ENCODE measurements at regions not wholly inside any gene's neighbourhood (a gene's known extent, or its start where the extent isn't known, plus 50 kb on each side); places are given as distances from the start of the nearest gene placed in this dataset.

- H3K9me3 ChIP-seq (ENCODE audit: insufficient read depth, low read length) = peaks cover 6% of the 10 kb centered on the region; the same call in 1 of the 2 replicates
- H3K9me2 ChIP-seq (replicated peaks; ENCODE audit: insufficient read depth, low read length) = no peaks in the 10 kb centered on the region
- no peaks in the 10 kb centered on the region for H3K36me3 ChIP-seq (ENCODE audit: low read length)
Observed at GRCh38 chr3:99481561-99481960, 156.8 kb upstream of the COL8A1 start.

DNA sequence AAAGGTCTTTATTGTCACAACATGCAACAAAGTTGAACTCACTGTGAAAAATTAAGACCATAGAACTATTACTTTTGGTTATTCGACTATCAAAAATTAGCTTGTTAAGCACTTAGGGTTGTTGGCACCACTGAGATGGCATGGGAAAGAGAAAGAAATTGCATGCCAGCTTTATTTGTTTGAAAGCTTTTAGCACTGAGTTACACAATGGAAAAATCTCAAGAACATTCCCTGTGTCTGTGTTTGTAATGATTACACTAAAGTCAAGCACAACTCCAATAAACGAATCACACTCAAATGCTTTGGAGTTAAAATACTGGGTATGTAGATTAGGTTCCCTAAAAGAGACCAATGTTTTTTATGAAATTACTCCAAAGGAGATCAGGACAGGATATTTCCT, 158.6 kb upstream of the COL8A1 start:
- Histone ChIP-seq H3K9me2 (replicated peaks; ENCODE audit: insufficient read depth, low read length) (no peaks in the 10 kb centered on the region), H3K79me2 (ENCODE audit: insufficient read depth, low read length) (no peaks in the 10 kb centered on the region), H3K36me3 (ENCODE audit: low read length) (no peaks in the 10 kb centered on the region), H3K9me3 (ENCODE audit: insufficient read depth, low read length) (peaks cover 6% of the 10 kb centered on the region; the same call in 1 of the 2 replicates), H3K27ac (ENCODE audit: low read depth, low read length) (no peak overlapping the region), H3K4me2 (ENCODE audit: low read depth, low read length, poor library complexity, severe bottlenecking) (no peak overlapping the region), H3K4me3 (ENCODE audit: insufficient read depth, low read length, poor library complexity, severe bottlenecking) (no peak overlapping the region), H3K27me3 (ENCODE audit: low read length) (no peaks in the 10 kb centered on the region), H2AFZ (ENCODE audit: low read depth, low read length, severe bottlenecking) (no peak overlapping the region), H3K9ac (ENCODE audit: low read length) (no peak overlapping the region), H4K20me1 (ENCODE audit: low read depth, low read length) (no peaks in the 10 kb centered on the region), H3F3A (ENCODE audit: insufficient read depth) (no peaks in the 10 kb centered on the region)
- TF ChIP-seq EZH2phosphoT487 (conservative IDR thresholded peaks at IDR 0.05; ENCODE audit: low read length) = no peak
- no peak for TF ChIP-seq CTCF (IDR thresholded peaks at IDR 0.05; ENCODE audit: insufficient read depth, low read length, poor library complexity, severe bottlenecking)

More at GRCh38 chr3:99481561-99481960, 156.8 kb upstream of the COL8A1 start:
- Histone ChIP-seq H3K27ac (ENCODE audit: low read depth, low read length) (no peak overlapping the region), H3K79me2 (ENCODE audit: insufficient read depth, low read length) (no peaks in the 10 kb centered on the region), H3K9ac (ENCODE audit: low read length) (no peak overlapping the region), H3F3A (ENCODE audit: insufficient read depth) (no peaks in the 10 kb centered on the region), H4K20me1 (ENCODE audit: low read depth, low read length) (no peaks in the 10 kb centered on the region), H3K4me2 (ENCODE audit: low read depth, low read length, poor library complexity, severe bottlenecking) (no peak overlapping the region), H3K4me3 (ENCODE audit: insufficient read depth, low read length, poor library complexity, severe bottlenecking) (no peak overlapping the region), H2AFZ (ENCODE audit: low read depth, low read length, severe bottlenecking) (no peak overlapping the region), H3K27me3 (ENCODE audit: low read length) (no peaks in the 10 kb centered on the region)
- no peak for TF ChIP-seq CTCF (IDR thresholded peaks at IDR 0.05; ENCODE audit: insufficient read depth, low read length, poor library complexity, severe bottlenecking)
- TF ChIP-seq EZH2phosphoT487 (conservative IDR thresholded peaks at IDR 0.05; ENCODE audit: low read length) = no peak

- no peak overlapping the region for H2AFZ ChIP-seq (ENCODE audit: low read depth, low read length, severe bottlenecking)
- H3K4me2 ChIP-seq (ENCODE audit: low read depth, low read length, poor library complexity, severe bottlenecking) = no peak overlapping the region
- no peaks in the 10 kb centered on the region for H3K9me2 ChIP-seq (replicated peaks; ENCODE audit: insufficient read depth, low read length)
- H3K36me3 ChIP-seq (ENCODE audit: low read length) = no peaks in the 10 kb centered on the region
- no peak for TF ChIP-seq EZH2phosphoT487 (conservative IDR thresholded peaks at IDR 0.05; ENCODE audit: low read length)
- TF ChIP-seq CTCF (IDR thresholded peaks at IDR 0.05; ENCODE audit: insufficient read depth, low read length, poor library complexity, severe bottlenecking) = no peak
- H3K4me3 ChIP-seq (ENCODE audit: insufficient read depth, low read length, poor library complexity, severe bottlenecking) = no peak overlapping the region
- H3K9me3 ChIP-seq (ENCODE audit: insufficient read depth, low read length) = peaks cover 6% of the 10 kb centered on the region; the same call in 1 of the 2 replicates
- H4K20me1 ChIP-seq (ENCODE audit: low read depth, low read length) = no peaks in the 10 kb centered on the region
- H3F3A ChIP-seq (ENCODE audit: insufficient read depth) = no peaks in the 10 kb centered on the region
- H3K27me3 ChIP-seq (ENCODE audit: low read length) = no peaks in the 10 kb centered on the region
- no peak overlapping the region for H3K27ac ChIP-seq (ENCODE audit: low read depth, low read length)
- H3K9ac ChIP-seq (ENCODE audit: low read length) = no peak overlapping the region
- H3K79me2 ChIP-seq (ENCODE audit: insufficient read depth, low read length) = no peaks in the 10 kb centered on the region
Observed at GRCh38 chr3:99477650-99478049, 160.7 kb upstream of the COL8A1 start.

Data from SU-DHL-6 (cell line).